ENCODE measurements at regions not wholly inside any gene's neighbourhood (a gene's known extent, or its start where the extent isn't known, plus 50 kb on each side); places are given as distances from the start of the nearest gene placed in this dataset.

DNA sequence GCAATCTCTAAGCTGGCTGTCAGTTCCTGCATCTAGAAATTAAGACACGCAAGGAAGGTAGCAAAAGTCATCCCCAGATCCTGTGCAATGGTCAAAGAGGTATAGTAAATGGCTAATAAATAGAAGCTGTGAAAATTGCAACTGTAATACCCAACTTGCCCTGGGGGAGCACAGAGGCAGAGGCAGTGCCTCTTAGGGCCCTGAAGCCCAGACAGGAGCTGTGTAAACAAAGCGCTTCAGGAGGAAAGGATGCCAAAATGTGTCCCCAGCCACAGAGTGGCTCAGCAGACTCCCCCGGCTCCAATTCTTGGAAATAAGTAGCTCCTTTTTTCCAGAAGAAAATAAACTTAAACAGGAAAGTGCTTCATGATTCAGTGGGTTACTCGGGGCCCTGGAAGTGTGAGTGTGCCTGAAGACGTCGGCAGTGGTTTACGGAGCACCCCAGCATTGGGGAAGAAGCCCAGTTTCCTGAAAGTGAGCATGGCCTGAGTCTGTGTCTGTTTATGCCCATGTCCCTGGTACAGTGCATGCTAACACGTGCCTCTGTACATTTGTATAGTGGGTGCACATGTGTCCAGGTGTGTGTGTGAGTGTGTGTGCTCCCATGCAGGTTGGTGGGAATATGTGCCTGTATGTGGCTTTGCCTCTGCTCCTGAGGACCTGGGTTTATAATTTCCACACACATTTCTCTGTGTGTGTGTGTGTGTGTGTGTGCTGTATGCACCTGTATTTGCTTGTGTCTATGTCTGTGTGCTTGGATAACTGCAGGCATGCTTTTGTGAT is 246.7 kb downstream of the MAFB start:
- no peak for DNase-seq

DNA sequence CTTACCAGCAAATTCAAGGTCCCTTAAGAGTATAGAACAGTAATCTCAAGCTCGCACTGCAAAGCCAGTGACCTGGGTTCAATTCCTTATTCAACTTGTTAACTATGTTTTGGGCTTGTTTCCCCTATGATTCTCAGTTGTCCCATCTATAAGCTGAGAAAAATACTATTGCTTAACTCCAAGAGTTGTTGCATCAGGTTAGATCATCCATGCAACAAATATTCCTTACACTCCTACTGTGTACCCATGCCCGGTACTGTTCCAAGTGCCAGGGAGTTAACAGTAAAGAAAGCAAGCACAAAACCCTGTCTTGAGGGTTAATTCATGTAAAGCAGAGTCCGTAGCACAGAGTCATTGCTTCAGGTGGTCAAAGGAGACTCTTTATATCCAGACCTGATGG is 247.3 kb downstream of the MAFB start:
- DNase-seq: no peak

DNA sequence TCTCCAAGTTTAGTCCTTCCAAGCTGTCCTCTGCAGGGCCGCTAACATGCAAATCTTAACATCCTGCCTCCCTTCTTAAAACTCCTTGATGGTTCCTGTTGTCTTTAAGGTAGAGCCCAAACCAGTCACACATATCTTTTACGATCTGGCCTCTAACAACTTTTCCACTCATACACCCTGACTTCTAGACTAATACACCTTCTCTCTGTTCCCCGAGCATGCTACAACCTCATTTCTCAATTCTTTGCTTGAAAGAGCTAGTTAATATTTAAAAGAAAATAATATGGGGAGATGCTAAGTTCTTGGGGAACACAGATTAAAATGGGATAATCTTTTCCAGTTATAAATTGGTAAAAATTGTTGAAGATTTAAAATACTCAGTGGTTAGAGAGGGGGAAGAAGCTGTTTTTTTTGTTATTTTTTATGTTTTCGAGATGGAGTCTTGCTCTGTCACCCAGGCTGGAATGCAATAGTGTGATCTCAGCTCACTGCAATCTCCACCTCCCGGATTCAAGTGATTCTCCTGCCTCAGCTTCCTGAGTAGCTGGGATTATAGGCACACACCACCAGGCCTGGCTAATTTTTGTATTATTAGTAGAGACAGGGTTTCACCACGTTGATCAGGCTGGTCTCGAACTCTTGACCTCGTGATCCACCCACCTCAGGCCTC is 250.7 kb downstream of the MAFB start:
- no peak for DNase-seq

DNA sequence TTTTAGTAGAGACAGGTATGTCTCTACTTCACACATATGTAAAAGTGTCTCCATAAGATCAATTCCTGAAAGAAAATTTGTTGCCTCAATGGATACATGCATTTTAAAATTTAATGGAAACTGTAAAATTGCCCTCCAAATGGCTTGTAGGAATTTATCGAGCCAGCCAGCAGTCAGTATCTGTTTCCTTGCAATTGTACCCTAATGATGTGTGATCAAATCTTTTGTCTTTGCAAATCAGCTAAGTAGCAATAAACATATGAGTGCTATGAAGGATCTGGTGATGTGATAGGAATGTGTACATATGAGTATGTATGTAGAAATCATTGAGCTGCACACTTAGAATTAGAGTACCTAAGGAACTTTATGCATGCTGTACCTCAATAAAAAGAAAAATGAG is 253.0 kb downstream of the MAFB start:
- DNase-seq: no peak

DNA sequence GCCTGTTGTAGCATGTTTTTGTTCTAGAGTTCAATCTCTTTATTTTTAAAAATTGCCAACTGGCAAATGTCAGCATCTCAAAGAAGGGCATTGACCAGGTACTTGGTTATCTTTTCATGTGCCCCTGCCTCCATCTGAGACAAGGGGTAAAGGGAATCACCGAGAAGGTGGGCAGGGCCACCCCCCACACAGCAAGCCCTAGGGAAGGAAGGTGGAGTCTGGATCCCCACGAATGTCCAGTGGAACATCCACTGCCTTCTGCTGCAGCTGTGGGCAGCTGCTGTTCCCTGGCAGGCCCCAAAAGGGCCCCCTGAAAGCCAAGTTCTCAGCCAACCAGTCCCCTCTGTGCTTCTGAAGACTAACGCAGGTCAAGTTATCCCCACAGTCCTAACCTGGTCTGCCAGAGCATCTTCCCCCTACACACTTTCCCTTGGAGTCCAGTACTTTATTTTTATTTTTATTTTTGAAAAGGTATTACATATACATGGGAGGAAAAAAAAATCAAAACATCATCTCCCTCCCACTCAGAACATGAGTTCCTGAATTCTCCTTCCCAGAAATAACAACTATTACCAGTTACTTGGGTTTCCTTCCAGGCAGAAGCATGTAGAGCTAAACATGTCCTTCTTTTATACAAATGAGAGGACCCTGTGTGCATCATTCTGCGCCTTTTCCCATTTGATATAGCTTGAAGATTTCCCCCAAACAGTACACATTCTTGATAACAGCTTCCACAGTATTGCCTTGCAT is 253.7 kb downstream of the MAFB start:
- DNase-seq: no peak

DNA sequence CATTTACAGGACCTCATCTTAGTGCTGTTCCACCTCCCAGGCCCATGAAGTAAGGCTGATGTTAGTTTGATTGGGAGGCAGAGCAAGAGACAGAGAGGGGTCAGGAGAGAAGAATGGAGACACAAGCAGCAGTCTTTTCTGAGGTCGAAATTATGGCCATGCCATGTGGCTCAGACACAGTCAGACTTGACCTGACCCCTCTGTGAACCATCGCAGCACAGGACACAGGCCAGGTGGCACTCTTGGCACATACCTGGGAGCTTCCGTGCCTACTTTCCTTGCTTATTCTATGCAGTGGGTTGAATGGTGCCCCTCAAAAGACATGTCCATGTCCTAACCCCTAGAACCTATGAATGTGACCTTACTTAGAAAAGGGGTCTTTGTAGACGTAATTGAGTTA is 254.9 kb downstream of the MAFB start:
- no peak for DNase-seq

DNA sequence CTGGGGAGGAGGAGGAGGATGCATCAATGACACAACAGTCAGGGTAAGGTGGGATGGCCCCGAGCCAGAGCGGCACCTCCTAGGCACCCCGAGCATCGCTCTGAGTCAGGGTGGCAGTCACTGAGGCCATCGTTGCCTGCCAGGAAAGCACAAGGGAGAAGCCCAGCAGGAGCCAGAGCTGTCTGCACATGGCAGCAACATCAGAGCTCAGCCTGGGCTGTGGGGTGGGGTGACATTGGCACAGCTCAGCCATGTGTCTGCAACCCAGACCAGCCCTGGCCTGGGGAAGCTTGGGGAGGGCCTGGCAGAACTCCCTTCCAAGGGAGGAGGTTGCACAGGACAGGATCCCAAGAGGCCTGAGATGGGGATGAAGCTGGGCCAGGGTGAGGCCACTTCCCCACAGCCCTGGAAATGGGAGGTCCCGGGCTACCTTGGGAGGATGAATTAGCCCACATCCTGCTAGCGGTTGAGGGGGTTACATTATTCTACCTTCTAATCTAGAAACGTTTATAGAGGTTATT is 255.6 kb downstream of the MAFB start:
- no peak for DNase-seq

DNA sequence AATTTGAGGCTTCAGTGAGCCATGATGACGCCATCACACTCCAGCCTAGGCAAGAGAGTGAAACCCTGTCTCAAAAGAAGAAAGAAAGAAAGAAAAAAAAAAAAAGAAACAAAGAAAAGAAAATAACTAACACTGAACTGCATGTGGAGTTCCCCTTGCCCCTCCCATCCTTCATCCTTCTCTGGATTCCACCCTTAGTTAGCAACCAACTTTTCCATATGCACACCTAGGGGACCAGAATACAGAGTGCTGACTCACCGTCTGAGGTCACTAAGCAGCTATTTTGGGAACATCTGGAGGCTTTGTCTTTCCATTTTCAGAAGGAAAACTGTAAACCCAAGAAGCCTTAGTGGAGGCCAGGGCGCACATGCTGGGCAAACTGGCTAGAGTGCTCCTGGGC is 257.4 kb downstream of the MAFB start:
- DNase-seq: no peak

DNA sequence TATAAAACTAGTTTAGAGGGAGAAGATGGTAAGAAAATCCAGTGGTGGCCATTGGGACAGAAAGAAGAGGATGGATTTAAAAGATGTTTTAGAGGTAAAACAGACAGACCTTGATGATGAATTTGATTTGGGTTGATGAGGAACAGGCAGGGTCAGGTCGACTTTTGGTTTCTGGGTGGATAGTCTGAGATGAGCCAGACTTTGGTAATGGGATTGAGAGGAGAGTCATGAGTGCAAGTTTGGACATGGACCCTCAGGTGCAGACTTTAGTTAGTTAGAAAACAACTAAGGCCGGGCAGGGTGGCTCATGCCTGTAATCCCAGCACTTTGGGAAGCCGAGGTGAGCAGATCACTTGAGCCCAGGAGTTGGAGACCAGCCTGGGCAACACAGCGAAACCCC is 257.9 kb downstream of the MAFB start:
- no peak for DNase-seq

DNA sequence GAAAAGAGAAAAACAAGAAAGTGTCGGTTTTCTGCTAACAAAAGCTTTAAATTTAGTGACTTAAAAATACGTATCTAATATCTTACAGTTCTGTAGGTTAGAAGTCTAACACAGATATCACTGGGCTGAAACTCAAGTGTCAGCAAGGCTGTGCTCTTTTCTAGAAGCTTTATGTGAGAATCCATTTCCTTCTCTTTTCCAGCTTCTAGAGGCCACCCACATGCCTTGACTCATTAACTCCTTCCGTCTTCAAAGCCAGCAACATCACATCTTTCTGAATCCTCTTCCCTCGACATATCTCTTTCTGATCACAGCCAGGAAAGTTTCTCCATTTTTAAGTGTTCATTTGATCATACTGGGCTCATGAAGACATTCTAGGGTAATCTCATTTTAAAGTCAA is 262.0 kb downstream of the MAFB start:
- no peak for DNase-seq

DNA sequence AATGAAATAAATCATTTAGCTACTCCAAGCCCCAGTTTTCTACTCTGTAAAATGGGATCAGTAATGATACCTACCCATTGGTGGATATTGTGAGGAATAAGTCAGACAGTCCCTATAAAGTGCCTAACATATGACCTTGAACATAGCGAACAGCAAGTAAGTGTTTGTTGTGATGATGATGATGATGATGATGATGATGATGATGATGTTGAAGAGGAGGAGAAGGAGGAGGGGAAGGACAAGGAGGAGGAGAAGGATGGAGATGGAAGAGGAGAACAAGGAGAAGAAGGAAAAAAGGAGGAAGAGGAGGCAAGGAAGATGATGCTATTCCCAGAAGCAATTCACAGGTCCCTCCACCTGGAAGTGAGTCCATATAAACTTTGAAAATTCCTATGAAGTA is 264.3 kb downstream of the MAFB start:
- no peak for DNase-seq

DNA sequence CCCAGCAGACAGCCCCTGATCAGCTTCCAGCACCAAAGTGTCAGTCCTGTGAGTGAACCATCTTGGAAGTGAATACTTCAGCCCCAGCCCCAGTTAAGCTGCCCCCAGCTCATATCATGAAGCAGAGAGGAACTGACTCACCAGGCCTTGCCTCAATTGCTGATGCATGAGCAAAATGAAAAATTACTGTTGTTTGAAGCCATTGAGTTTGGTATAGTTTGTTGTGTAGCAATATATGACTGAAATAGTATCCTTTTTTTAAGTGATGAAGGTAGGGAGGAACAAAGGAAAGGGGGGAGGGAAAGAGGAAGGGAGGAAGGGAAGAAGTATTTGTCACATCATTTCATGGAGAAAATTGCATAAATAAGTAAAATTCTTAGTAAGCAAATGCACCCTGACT is 266.4 kb downstream of the MAFB start:
- DNase-seq: no peak

DNA sequence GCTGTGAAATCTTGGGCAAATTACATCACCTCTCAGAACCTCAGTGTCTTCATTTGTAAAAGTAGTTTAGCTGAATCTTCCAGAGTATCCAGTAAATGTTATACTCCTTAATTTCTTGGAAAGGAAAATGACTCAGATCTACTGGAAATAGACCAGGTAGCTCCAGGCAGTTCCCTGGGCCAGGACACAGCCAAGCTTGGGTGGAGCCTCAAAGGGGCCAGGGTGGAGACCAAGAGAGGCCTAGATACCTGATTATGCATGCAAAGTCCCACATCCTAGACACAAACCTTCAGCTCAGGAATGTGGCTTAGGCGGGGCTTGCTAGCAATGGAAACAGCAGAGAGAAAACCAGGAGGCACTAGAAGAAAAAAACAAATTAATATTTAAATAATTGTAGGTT is 272.8 kb downstream of the MAFB start:
- no peak for DNase-seq

DNA sequence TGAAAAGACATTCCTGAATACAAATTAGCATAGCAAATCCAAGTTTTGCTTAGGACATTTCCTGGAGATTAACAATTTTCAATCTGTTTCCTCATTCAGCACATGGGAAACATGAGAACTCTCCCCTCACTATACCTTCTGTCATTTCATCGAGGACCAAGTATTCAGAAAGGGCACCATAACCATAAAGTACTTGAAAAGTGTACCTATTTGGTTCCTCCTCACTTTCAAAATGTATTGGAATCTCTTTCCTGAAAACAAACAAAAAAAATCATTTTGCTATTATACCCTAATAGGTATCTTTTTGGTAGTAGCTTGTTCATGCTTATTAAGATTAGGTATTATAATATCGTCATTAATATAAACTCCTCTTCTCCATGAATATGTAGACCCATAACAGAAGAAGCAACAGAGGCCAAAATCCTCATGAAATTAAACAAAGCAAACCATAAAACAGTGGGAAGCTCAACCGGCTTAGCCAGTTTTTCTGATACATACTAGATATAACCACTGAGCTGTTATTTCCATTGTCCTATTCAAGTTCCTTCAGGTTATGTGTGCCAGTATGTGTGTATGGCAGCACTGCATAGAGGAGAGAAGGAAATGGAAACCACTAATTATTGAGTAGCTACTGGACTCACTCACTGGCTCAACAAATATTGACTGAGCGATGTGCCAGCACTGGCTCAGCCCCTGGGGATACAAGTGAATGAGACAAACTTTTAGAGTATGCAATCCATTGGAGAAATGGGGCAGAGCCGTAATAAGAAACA is 274.0 kb downstream of the MAFB start:
- no peak for DNase-seq

DNA sequence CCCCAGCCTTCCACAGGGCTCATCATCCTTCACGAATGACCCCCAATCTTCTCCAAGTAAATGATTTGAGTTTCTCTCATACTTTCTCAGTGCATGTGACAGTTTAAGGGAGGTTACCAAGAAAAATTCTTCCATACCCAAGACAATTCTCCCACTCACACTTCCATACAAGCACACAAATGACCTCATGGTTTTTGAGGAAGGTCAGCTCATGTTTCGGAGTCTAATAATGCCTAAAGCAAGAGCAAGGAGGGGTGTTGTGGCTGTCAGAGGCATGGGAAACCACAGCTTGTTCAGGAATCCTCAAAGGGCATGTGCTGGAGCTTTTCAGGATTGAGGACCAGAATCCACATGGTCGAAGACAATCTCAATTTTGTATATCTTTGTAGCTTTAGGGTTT is 279.0 kb downstream of the MAFB start:
- DNase-seq: no peak

DNA sequence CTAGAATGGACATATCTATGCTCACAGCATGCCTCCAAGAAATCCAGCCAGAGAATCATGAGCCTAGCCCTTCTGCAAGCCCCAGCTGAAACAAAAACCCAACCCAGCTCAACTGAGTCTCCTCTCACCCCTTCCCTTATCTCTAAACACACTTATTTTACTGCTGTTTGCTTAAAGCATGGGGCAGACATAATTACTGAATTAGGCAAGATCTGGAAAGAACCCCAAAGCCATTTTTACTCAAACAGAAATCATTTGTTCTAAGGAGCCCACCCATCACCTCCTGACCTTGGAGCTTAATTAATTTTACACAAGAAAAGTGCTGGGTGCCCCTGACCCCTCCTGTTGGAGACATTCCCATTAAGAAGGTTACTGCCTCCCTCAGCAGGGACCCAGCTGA is 291.6 kb downstream of the MAFB start:
- no peak for DNase-seq

DNA sequence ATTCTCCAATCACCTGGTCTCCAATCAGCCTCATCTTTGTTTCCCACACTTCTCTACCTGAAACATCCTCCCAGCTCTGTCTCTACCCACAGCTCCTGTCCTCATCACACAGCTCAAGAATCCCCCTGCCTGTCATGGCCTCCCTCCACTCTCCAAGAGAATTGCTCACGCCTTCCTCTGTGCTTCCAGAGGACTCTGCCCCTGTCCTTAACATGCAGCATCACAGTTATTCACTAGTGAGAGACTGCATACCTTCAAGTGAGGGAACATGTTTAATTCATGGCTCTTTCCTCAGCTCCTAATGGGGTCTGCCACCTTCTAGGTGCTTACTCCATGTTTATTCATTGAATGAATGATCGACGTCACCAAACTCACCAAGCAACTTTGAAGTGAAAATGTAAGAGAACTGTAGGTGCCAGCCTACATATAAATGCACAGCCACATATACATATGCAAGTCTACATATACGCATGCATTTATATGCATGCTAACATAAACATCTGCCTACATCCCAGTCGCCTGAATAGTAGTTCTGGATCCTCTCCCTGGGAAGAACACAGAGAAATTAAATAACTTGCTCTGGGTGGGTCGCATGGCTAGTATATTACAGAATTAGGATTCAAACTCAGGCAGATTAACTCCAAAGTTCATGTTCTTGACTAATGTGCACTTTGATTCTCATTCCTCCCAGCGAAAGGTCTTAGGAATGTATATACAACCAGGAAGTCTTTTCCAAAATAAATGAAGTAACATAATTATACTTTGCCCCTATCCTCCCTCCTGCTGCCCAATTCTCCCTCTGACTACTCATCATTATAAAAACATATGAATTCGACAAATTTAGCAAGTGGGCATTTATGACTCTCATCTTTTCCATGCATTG is 295.6 kb downstream of the MAFB start:
- no peak for DNase-seq

DNA sequence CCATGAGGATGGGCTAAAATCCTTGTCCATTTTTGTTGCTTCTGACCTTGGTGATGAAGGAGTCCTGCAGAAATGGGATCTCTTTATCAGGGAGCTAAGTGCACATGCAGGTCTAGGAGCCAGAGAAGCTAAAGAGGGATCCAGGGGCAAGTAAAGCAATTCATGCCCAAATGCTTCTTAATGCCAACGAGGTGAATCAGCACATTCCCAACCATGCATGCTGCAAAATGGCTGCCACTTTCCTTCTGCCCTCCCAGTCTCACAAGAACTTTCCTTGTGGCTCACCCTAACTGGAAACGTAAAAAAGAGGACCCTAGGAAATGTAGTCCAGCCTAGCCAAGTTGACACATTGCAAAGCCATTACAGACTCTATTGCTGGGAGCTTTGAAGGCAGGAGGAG is 298.4 kb downstream of the MAFB start:
- no peak for DNase-seq

DNA sequence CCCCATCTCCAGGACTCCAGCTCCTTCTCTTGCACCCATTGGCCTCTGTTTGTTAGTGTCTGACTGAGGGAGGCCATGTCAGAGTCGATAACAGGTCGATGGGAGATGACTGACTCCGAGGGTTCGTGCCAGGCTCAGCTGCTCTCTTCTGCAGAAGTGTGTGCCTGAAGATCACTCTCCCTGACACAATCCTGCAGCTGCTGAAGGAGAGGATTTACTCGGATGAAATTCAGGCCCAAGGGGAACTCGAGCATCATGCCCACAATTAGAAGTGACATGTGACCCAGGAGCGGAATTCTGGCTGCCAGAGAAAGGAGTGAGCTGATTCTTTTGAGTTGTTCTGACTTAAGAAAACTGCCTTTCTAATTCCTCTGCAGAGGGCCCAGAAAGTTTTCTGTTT is 318.2 kb downstream of the MAFB start:
- DNase-seq: no peak

DNA sequence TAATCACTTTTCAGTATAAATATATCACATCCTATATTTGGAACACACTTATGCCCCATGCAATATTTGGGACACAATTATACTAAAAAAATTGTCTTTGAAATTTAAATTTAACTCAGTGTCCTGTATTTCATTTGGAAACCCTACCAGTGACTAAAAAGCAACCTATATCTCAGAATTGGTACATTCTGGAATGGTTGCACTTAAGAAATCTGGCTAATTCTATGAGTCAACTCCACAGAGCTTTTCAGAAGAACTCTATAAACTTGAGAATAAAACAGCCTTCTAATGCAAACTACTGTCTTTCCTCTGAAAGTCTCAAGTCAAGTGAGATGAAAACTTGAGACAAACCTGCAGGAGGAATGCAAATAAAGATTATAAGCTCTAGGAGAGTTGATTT is 320.2 kb downstream of the MAFB start:
- no peak for DNase-seq

DNA sequence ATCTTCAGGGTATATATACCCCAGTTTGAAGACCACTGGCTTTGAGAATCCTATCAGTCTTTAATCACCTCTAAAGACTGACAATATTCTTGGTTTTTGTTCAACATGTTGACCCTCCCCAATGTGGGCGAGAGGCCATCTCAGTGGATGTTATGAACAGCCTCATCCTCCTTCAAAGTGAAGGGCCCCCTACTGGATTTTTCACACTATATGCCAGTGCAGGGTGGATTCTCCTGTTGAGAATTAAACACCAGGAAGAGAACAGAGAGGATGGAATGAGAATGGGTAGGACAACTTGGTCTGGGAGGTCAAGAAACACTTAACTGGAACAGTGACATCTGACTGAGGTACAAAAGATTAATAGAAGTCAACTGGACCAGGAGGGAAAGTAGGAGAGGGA is 327.1 kb downstream of the MAFB start:
- no peak for DNase-seq

All from effector CD4-positive, alpha-beta T cell (primary cell).